ENCODE measurements at regions not wholly inside any gene's neighbourhood (a gene's known extent, or its start where the extent isn't known, plus 50 kb on each side); places are given as distances from the start of the nearest gene placed in this dataset.
"Not testable (repeated sequence)": the region's sequence is repeated elsewhere in the genome, so short reads cannot be mapped to it uniquely, and the experiment has no call there.

DNA sequence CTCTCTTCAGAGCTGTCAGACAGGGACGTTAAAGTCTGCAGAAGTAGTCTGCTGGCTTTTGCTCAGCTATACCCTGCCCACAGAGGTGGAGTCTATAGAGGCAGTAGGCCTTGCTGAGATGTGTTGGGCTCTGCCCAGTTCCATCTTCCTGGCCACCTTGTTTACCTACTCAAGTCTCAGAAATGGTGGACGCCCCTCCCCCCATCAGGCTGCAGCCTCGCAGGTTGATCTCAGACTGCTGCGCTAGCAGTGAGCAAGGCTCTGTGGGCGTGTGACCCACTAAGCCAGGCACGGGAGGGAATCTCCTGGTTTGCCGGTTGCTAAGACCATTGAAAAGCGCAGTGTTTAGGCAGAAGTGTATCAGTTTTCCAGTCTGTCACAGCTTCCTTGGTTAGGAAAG lies 305.0 kb downstream of the BCKDHB start:
- Histone ChIP-seq H3K4me2 (ENCODE audit: low read length) (no peak overlapping the region), H2AFZ (ENCODE audit: low read depth, low read length) (no peak overlapping the region), H3K27ac (ENCODE audit: low read length) (no peak overlapping the region), H3K27me3 (ENCODE audit: low read depth, low read length) (no peaks in the 10 kb centered on the region), H3K9me3 (ENCODE audit: insufficient read depth, low read length) (no peaks in the 10 kb centered on the region), H3K9ac (ENCODE audit: low read length) (no peak overlapping the region), H3K79me2 (ENCODE audit: low read length) (no peaks in the 10 kb centered on the region), H3K4me3 (ENCODE audit: low read length) (no peak overlapping the region), H4K20me1 (ENCODE audit: insufficient read depth, low read length) (no peaks in the 10 kb centered on the region), H3K4me1 (ENCODE audit: low read length) (no peaks in the 10 kb centered on the region), H3K36me3 (replicated peaks; ENCODE audit: low read depth, low read length) (no peaks in the 10 kb centered on the region)
- TF ChIP-seq EZH2phosphoT487 (IDR thresholded peaks at IDR 0.05; ENCODE audit: low read depth): no peak
- TF ChIP-seq, protein P1, sequence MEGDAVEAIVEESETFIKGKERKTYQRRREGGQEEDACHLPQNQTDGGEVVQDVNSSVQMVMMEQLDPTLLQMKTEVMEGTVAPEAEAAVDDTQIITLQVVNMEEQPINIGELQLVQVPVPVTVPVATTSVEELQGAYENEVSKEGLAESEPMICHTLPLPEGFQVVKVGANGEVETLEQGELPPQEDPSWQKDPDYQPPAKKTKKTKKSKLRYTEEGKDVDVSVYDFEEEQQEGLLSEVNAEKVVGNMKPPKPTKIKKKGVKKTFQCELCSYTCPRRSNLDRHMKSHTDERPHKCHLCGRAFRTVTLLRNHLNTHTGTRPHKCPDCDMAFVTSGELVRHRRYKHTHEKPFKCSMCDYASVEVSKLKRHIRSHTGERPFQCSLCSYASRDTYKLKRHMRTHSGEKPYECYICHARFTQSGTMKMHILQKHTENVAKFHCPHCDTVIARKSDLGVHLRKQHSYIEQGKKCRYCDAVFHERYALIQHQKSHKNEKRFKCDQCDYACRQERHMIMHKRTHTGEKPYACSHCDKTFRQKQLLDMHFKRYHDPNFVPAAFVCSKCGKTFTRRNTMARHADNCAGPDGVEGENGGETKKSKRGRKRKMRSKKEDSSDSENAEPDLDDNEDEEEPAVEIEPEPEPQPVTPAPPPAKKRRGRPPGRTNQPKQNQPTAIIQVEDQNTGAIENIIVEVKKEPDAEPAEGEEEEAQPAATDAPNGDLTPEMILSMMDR (IDR thresholded peaks at IDR 0.05; ENCODE audit: low read depth, low read length): no peak

DNA sequence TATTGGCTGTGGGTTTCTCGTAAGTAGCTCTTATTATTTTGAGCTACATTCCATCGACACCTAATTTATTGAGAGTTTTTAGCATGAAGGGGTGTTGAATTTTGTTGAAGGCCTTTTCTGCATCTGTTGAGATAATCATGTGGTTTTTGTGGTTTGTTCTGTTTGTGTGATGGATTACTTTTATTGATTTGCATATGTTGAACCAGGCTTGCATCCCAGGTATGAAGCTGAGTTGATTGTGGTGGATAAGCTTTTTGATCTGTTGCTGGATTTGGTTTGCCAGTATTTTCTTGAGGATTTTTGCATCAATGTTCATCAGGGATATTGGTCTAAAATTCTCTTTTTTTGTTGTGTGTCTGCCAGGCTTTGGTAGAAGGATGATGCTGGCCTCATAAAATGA lies 301.5 kb downstream of the BCKDHB start:
- H3K9ac ChIP-seq (ENCODE audit: low read length); H3K4me1 ChIP-seq (ENCODE audit: low read length); H2AFZ ChIP-seq (ENCODE audit: low read depth, low read length); H3K4me3 ChIP-seq (ENCODE audit: low read length); H3K36me3 ChIP-seq (replicated peaks; ENCODE audit: low read depth, low read length); H4K20me1 ChIP-seq (ENCODE audit: insufficient read depth, low read length); H3K27me3 ChIP-seq (ENCODE audit: low read depth, low read length); H3K9me3 ChIP-seq (ENCODE audit: insufficient read depth, low read length); H3K27ac ChIP-seq (ENCODE audit: low read length); H3K79me2 ChIP-seq (ENCODE audit: low read length); H3K4me2 ChIP-seq (ENCODE audit: low read length): not testable (repeated sequence)

DNA sequence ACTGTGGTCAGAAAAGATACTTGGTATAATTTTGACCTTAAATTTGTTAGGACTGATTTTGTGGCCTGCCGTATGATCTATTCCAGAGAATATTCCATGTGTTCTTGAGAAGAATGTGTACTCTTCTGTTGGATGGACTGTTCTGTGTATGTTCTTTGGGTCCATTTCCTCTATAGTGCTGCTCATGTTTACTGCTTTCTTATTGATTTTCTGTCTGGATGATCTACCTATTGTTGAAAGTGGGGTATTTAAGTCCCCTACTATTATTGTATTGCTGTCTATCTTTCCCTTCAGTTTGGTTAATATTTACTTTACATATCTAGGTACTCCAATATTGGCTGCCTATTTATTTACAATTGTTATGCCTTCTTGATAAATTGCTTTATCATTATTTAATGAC lies 298.4 kb downstream of the BCKDHB start:
- H2AFZ ChIP-seq (ENCODE audit: low read depth, low read length): no peak overlapping the region
- TF ChIP-seq, protein P1 (IDR thresholded peaks at IDR 0.05; ENCODE audit: low read depth, low read length): no peak
- H3K27me3 ChIP-seq (ENCODE audit: low read depth, low read length): no peaks in the 10 kb centered on the region
- H4K20me1 ChIP-seq (ENCODE audit: insufficient read depth, low read length): no peaks in the 10 kb centered on the region
- H3K79me2 ChIP-seq (ENCODE audit: low read length): no peaks in the 10 kb centered on the region
- H3K4me2 ChIP-seq (ENCODE audit: low read length): no peak overlapping the region
- H3K4me3 ChIP-seq (ENCODE audit: low read length): no peak overlapping the region
- no peak overlapping the region for H3K27ac ChIP-seq (ENCODE audit: low read length)
- peaks cover 3% of the 10 kb centered on the region for H3K36me3 ChIP-seq (replicated peaks; ENCODE audit: low read depth, low read length)
- no peak overlapping the region for H3K9ac ChIP-seq (ENCODE audit: low read length)
- peaks cover 9% of the 10 kb centered on the region for H3K4me1 ChIP-seq (ENCODE audit: low read length)
- H3K9me3 ChIP-seq (ENCODE audit: insufficient read depth, low read length): peaks cover 4% of the 10 kb centered on the region; the same call in 1 of the 2 replicates

DNA sequence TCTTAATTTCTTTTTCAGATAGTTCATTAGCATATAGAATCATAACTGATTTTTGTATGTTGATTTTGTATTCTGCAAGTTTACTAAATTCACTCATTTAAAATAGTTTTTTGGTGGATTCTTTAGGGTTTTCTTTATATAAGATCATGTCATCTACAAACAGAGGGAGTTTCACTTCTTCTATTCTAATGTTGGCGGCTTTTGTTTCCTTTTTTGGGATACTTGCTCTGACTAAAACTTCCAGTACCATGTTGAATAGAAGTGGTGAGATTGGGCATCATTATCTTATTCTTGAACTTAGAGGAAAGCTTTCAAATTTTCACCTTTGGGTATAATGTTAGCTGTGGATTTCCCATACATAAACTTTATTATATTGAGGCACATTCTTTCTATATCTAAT lies 296.9 kb downstream of the BCKDHB start:
- TF ChIP-seq, protein P1 (IDR thresholded peaks at IDR 0.05; ENCODE audit: low read depth, low read length): no peak
- no peak for TF ChIP-seq EZH2phosphoT487 (IDR thresholded peaks at IDR 0.05; ENCODE audit: low read depth)
- H3K4me2 ChIP-seq (ENCODE audit: low read length): no peak overlapping the region
- H3K4me1 ChIP-seq (ENCODE audit: low read length): peaks cover 9% of the 10 kb centered on the region
- H3K4me3 ChIP-seq (ENCODE audit: low read length): no peak overlapping the region
- no peaks in the 10 kb centered on the region for H3K27me3 ChIP-seq (ENCODE audit: low read depth, low read length)
- H3K27ac ChIP-seq (ENCODE audit: low read length): no peak overlapping the region
- H3K9ac ChIP-seq (ENCODE audit: low read length): no peak overlapping the region
- no peak overlapping the region for H2AFZ ChIP-seq (ENCODE audit: low read depth, low read length)
- peaks cover 3% of the 10 kb centered on the region for H3K36me3 ChIP-seq (replicated peaks; ENCODE audit: low read depth, low read length)
- peaks cover 4% of the 10 kb centered on the region; the same call in 1 of the 2 replicates for H3K9me3 ChIP-seq (ENCODE audit: insufficient read depth, low read length)
- no peaks in the 10 kb centered on the region for H4K20me1 ChIP-seq (ENCODE audit: insufficient read depth, low read length)
- no peaks in the 10 kb centered on the region for H3K79me2 ChIP-seq (ENCODE audit: low read length)

DNA sequence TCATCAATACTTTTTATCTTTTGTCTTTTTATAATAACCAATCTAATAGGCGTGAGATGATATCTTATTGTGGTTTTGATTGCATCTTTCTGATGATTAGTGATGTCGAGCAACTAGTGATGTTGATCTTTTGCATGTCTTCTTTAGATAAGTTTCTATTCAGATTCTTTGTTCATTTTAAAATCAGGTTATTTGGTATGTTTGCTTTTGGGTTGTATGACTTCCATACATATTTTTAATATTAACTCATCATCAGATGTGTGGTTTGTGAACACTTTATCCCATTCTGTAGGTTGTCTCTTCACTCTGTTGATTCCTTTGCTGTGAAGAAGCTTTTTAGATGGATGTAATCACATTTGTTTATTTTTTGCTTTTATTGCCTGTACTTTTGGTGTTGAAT lies 295.8 kb downstream of the BCKDHB start:
- Histone ChIP-seq H3K4me3 (ENCODE audit: low read length) (no peak overlapping the region), H3K4me2 (ENCODE audit: low read length) (no peak overlapping the region), H3K27me3 (ENCODE audit: low read depth, low read length) (no peaks in the 10 kb centered on the region), H3K27ac (ENCODE audit: low read length) (no peak overlapping the region), H3K9me3 (ENCODE audit: insufficient read depth, low read length) (peaks cover 7% of the 10 kb centered on the region), H3K36me3 (replicated peaks; ENCODE audit: low read depth, low read length) (peaks cover 3% of the 10 kb centered on the region), H2AFZ (ENCODE audit: low read depth, low read length) (no peak overlapping the region), H3K9ac (ENCODE audit: low read length) (no peak overlapping the region), H4K20me1 (ENCODE audit: insufficient read depth, low read length) (no peaks in the 10 kb centered on the region), H3K79me2 (ENCODE audit: low read length) (no peaks in the 10 kb centered on the region), H3K4me1 (ENCODE audit: low read length) (peaks cover 9% of the 10 kb centered on the region)
- no peak for TF ChIP-seq EZH2phosphoT487 (IDR thresholded peaks at IDR 0.05; ENCODE audit: low read depth)
- TF ChIP-seq, protein P1 (IDR thresholded peaks at IDR 0.05; ENCODE audit: low read depth, low read length): no peak
